IMR-90 (cell line): ENCODE measurements at regions not wholly inside any gene's neighbourhood (a gene's known extent, or its start where the extent isn't known, plus 50 kb on each side); places are given as distances from the start of the nearest gene placed in this dataset.

Experiments
- ATAC-seq: fragments of 200-7000 bp; cut with Tn5 transposase; 2 replicates; pipeline ENCODE4 v1.9.1; 2020; ENCODE audit warnings: low read depth, mild to moderate bottlenecking, moderate library complexity
- BruUV-seq: library from RNA; stranded (reverse); fragments of 400-500 nt; replicated peaks from 2 replicates; lab custom pipeline; 2021; lab: Mats Ljungman, UMichigan
- CTCF ChIA-PET: fragments of 300-600 bp; formaldehyde crosslinking; extraction: SDS; loops from one replicate; lab custom pipeline; 2021; ENCODE audit warnings: antibody characterized with exemption; lab: Yijun Ruan, JAX
- POLR2A ChIA-PET: fragments of 300-600 bp; sonication (Branson Sonifier 250); formaldehyde crosslinking; loops from one replicate; lab custom pipeline; 2022; ENCODE audit warnings: antibody characterized with exemption; ENCODE audit not compliant: unreplicated experiment; lab: Charles Lee
- DNase-seq: peaks from one replicate; pipeline ENCODE4 v3.0.0; 2013
- H2AFZ ChIP-seq: replicated peaks from 2 replicates; pipeline ENCODE3; 2013; ENCODE audit warnings: low read length, mild to moderate bottlenecking; ENCODE audit not compliant: poor library complexity
- H2AK5ac ChIP-seq: 2 replicates; pipeline ENCODE4 v1.6.1; 2013; ENCODE audit warnings: low read depth, low read length, inconsistent platforms
- H2AK9ac ChIP-seq: replicated peaks from 2 replicates; pipeline ENCODE3; 2013; ENCODE audit warnings: mild to moderate bottlenecking, low read depth, low read length, moderate library complexity; ENCODE audit not compliant: poor library complexity
- H2BK120ac ChIP-seq: 2 replicates; pipeline ENCODE4 v1.6.1; 2013; ENCODE audit warnings: low read depth, low read length, inconsistent platforms
- H2BK15ac ChIP-seq: 3 replicates; pipeline ENCODE4 v1.6.1; 2013; ENCODE audit warnings: low read depth, low read length, inconsistent platforms
- H2BK20ac ChIP-seq: 2 replicates; pipeline ENCODE4 v1.6.1; 2013; ENCODE audit warnings: low read depth, mild to moderate bottlenecking, inconsistent platforms, low read length, moderate library complexity
- H2BK5ac ChIP-seq: 2 replicates; pipeline ENCODE4 v1.6.1; 2013; ENCODE audit warnings: mild to moderate bottlenecking, low read depth, low read length, inconsistent platforms; ENCODE audit not compliant: poor library complexity, severe bottlenecking
- H3K14ac ChIP-seq: replicated peaks from 2 replicates; pipeline ENCODE4 v1.6.1; 2013; ENCODE audit warnings: low read depth, low read length, inconsistent platforms
- H3K18ac ChIP-seq: 2 replicates; pipeline ENCODE4 v1.6.1; 2013; ENCODE audit warnings: low read depth, low read length, control low read depth
- H3K23ac ChIP-seq: 2 replicates; pipeline ENCODE4 v1.6.1; 2013; ENCODE audit warnings: low read depth, low read length, inconsistent platforms
- H3K27ac ChIP-seq: 2 replicates; pipeline ENCODE4 v1.5.1; 2013; ENCODE audit warnings: mild to moderate bottlenecking, control low read depth, low read length; ENCODE audit not compliant: insufficient read depth
- H3K27me3 ChIP-seq: 2 replicates; pipeline ENCODE4 v1.6.1; 2013; ENCODE audit warnings: low read length; ENCODE audit not compliant: control insufficient read depth, insufficient read depth
- H3K36me3 ChIP-seq: 2 replicates; pipeline ENCODE4 v1.6.1; 2013; ENCODE audit warnings: low read length, mixed read lengths; ENCODE audit not compliant: control insufficient read depth, insufficient read depth
- H3K4ac ChIP-seq: 2 replicates; pipeline ENCODE4 v1.6.1; 2013; ENCODE audit warnings: low read depth, low read length, inconsistent platforms
- H3K4me1 ChIP-seq: 2 replicates; pipeline ENCODE4 v1.6.1; 2013; ENCODE audit warnings: low read length, mixed read lengths; ENCODE audit not compliant: control insufficient read depth, insufficient read depth
- H3K4me2 ChIP-seq: 2 replicates; pipeline ENCODE4 v1.6.1; 2013; ENCODE audit warnings: low read depth, mild to moderate bottlenecking, control low read depth, low read length, moderate library complexity
- H3K4me3 ChIP-seq: 2 replicates; pipeline ENCODE4 v1.5.1; 2013; ENCODE audit warnings: low read depth, mild to moderate bottlenecking, control low read depth, low read length, moderate library complexity; ENCODE audit not compliant: insufficient read depth
- H3K56ac ChIP-seq: 2 replicates; pipeline ENCODE4 v1.6.1; 2013; ENCODE audit warnings: low read length, inconsistent platforms; ENCODE audit not compliant: insufficient read depth; ENCODE audit errors: extremely low read depth
- H3K79me1 ChIP-seq, 2 experiments: 2 replicates each; pipeline ENCODE4 v1.6.1; 2013; ENCODE audit warnings: low read length in 2 of 2, inconsistent platforms in 1 of 2, low read depth in 1 of 2
- H3K9ac ChIP-seq: 2 replicates; pipeline ENCODE4 v1.6.1; 2013; ENCODE audit warnings: low read depth, low read length, control low read depth
- H3K9me1 ChIP-seq: 2 replicates; pipeline ENCODE4 v1.6.1; 2013; ENCODE audit warnings: low read length, inconsistent platforms; ENCODE audit not compliant: insufficient read depth
- H3K9me3 ChIP-seq: 2 replicates; pipeline ENCODE4 v1.6.1; 2013; ENCODE audit warnings: low read length; ENCODE audit not compliant: control insufficient read depth, insufficient read depth
- H4K20me1 ChIP-seq: 2 replicates; pipeline ENCODE4 v1.6.1; 2013; ENCODE audit warnings: low read length, inconsistent platforms; ENCODE audit not compliant: insufficient read depth
- H4K5ac ChIP-seq: 2 replicates; pipeline ENCODE4 v1.6.1; 2013; ENCODE audit warnings: mild to moderate bottlenecking, low read depth, low read length, control low read depth
- H4K8ac ChIP-seq, 2 experiments: 2 replicates each; pipeline ENCODE4 v1.6.1; 2013; ENCODE audit warnings: low read depth in 2 of 2, low read length in 2 of 2, control low read depth in 1 of 2, inconsistent platforms in 1 of 2
- H4K91ac ChIP-seq: 2 replicates; pipeline ENCODE4 v1.6.1; 2013; ENCODE audit warnings: low read depth, low read length, inconsistent platforms; ENCODE audit not compliant: insufficient read depth
- CHD1 ChIP-seq: IDR thresholded peaks from 2 replicates; pipeline ENCODE4 v1.6.1; 2012; ENCODE audit warnings: low read depth, low read length, improper control_type of control experiment
- FOS ChIP-seq: fragments of 150-350 bp; IDR thresholded peaks from 2 replicates; pipeline ENCODE4 v1.6.1; 2016; ENCODE audit warnings: low read depth, low read length
- MAZ ChIP-seq: IDR thresholded peaks from 2 replicates; pipeline ENCODE4 v1.6.1; 2012; ENCODE audit warnings: low read depth, mild to moderate bottlenecking, low read length, improper control_type of control experiment, moderate library complexity, borderline replicate concordance
- NFE2L2 ChIP-seq: fragments of 150-350 bp; IDR thresholded peaks from 2 replicates; pipeline ENCODE4 v1.6.1; 2016; ENCODE audit warnings: low read depth, mild to moderate bottlenecking, low read length
- dilution Hi-C: fragments of 300-500 bp; cut with HindIII; formaldehyde crosslinking; loops from one replicate; pipeline ENCODE4 v1.14.3; 2018; ENCODE audit warnings: low sequenced_read_pairs; ENCODE audit not compliant: unreplicated experiment
- in situ Hi-C: fragments of 300-500 bp; cut with MboI; formaldehyde crosslinking; loops from 3 replicates; pipeline ENCODE4 v1.14.3; 2019; ENCODE audit warnings: low sequenced_read_pairs, inconsistent platforms, mixed read lengths
- intact Hi-C: fragments of 100-400 bp; cut with micrococcal nuclease; formaldehyde crosslinking; loops from 2 replicates; pipeline ENCODE4 v1.10.0; 2022
- TF ChIP-seq, protein P1 (sequence below): conservative IDR thresholded peaks from 2 replicates; pipeline ENCODE4 v1.5.1; 2012; ENCODE audit warnings: mild to moderate bottlenecking, low read depth, low read length, improper control_type of control experiment

DNA sequence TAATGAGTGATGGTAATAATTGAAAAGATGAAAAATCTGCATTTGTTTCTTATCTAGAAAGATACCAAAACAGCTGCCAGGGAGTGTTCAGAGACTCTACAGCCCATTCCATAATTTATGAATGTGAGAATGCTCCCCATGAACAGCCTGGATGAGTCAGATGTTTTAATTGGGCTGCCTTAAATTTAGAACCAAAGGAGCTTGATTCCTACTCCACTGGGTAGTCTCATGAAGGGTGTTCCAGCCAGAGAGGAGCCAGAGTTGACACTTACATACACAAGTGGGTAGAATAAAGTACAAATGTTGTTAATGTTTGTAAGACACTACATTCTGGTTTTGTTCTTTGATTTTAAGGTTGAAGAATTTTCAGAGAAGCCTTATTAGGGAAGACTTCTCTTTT, 123.2 kb upstream of the PRNP start:
- no peak overlapping the region for H3K9ac ChIP-seq
- in situ Hi-C loops = no loop called here
- H4K20me1 ChIP-seq = no peaks in the 10 kb centered on the region
- no peaks in the 10 kb centered on the region for H3K79me1 ChIP-seq
- H4K8ac ChIP-seq = no peak overlapping the region
- no peak overlapping the region for H3K27ac ChIP-seq
- H4K5ac ChIP-seq = no peak overlapping the region
- ChIA-PET CTCF (interaction anchor here (0.7 kb wide), 1 partner anchor 122 kb away, joined by 3 read pairs; no protein-coding TSS in a partner anchor), POLR2A (no interaction called here)
- no peaks in the 10 kb centered on the region for H3K9me1 ChIP-seq
- ATAC-seq = no peak
- no peak overlapping the region for H2AK5ac ChIP-seq
- no peak overlapping the region for H3K4ac ChIP-seq
- no peaks in the 10 kb centered on the region for H3K36me3 ChIP-seq
- no peak for DNase-seq
- H2BK15ac ChIP-seq = no peak overlapping the region
- H3K14ac ChIP-seq = no peak overlapping the region
- no peak overlapping the region for H2BK20ac ChIP-seq
- no peaks in the 10 kb centered on the region; the same call in 1 of the 2 replicates for H3K27me3 ChIP-seq
- H3K4me3 ChIP-seq = no peak overlapping the region
- H3K4me2 ChIP-seq = no peak overlapping the region
- H3K23ac ChIP-seq = no peak overlapping the region
- TF ChIP-seq MAZ (no peak), CHD1 (no peak), NFE2L2 (no peak), FOS (no peak)
- TF ChIP-seq, protein P1, sequence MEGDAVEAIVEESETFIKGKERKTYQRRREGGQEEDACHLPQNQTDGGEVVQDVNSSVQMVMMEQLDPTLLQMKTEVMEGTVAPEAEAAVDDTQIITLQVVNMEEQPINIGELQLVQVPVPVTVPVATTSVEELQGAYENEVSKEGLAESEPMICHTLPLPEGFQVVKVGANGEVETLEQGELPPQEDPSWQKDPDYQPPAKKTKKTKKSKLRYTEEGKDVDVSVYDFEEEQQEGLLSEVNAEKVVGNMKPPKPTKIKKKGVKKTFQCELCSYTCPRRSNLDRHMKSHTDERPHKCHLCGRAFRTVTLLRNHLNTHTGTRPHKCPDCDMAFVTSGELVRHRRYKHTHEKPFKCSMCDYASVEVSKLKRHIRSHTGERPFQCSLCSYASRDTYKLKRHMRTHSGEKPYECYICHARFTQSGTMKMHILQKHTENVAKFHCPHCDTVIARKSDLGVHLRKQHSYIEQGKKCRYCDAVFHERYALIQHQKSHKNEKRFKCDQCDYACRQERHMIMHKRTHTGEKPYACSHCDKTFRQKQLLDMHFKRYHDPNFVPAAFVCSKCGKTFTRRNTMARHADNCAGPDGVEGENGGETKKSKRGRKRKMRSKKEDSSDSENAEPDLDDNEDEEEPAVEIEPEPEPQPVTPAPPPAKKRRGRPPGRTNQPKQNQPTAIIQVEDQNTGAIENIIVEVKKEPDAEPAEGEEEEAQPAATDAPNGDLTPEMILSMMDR = no peak
- H3K56ac ChIP-seq = no peak overlapping the region
- H3K9me3 ChIP-seq = peaks cover 2% of the 10 kb centered on the region; the same call in 1 of the 2 replicates
- peaks cover 3% of the 10 kb centered on the region for H3K4me1 ChIP-seq
- no peak overlapping the region for H2AFZ ChIP-seq
- no peak overlapping the region for H3K18ac ChIP-seq
- no peak overlapping the region for H2BK5ac ChIP-seq
- intact Hi-C loops = no loop called here
- H2BK120ac ChIP-seq = no peak overlapping the region
- no peak overlapping the region for H4K91ac ChIP-seq
- BruUV-seq = no TSS peak
- no peak overlapping the region for H2AK9ac ChIP-seq
- dilution Hi-C loops = no loop called here
